ENCODE measurements at regions not wholly inside any gene's neighbourhood (a gene's known extent, or its start where the extent isn't known, plus 50 kb on each side); places are given as distances from the start of the nearest gene placed in this dataset.

DNA sequence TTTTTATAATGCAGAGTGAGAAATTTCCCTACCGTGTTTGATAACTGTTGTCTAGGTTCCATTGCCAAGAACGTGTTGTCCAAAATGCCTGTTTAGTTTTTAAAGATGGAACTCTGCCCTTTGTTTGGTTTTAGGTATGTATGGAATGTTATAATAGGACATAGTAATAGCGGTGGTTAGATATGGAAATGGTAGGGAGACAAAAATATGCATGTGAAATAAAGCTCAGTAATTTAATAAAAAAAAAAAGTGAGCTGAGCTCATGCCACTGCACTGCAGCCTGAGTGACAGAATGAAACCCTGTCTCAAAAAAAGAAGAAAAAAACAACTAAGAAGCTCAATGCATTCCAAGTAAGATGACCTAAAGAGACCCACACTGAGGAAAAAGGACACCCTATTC is 72.9 kb downstream of the ZNF783 start (continued):
- TF ChIP-seq ZNF557 (CRISPR knock-in tag; IDR thresholded peaks at IDR 0.05): no peak
- TF ChIP-seq TEF (CRISPR knock-in tag; IDR thresholded peaks at IDR 0.05): no peak
- no peak for TF ChIP-seq SSRP1 (CRISPR knock-in tag; IDR thresholded peaks at IDR 0.05)
- TF ChIP-seq, protein P1, sequence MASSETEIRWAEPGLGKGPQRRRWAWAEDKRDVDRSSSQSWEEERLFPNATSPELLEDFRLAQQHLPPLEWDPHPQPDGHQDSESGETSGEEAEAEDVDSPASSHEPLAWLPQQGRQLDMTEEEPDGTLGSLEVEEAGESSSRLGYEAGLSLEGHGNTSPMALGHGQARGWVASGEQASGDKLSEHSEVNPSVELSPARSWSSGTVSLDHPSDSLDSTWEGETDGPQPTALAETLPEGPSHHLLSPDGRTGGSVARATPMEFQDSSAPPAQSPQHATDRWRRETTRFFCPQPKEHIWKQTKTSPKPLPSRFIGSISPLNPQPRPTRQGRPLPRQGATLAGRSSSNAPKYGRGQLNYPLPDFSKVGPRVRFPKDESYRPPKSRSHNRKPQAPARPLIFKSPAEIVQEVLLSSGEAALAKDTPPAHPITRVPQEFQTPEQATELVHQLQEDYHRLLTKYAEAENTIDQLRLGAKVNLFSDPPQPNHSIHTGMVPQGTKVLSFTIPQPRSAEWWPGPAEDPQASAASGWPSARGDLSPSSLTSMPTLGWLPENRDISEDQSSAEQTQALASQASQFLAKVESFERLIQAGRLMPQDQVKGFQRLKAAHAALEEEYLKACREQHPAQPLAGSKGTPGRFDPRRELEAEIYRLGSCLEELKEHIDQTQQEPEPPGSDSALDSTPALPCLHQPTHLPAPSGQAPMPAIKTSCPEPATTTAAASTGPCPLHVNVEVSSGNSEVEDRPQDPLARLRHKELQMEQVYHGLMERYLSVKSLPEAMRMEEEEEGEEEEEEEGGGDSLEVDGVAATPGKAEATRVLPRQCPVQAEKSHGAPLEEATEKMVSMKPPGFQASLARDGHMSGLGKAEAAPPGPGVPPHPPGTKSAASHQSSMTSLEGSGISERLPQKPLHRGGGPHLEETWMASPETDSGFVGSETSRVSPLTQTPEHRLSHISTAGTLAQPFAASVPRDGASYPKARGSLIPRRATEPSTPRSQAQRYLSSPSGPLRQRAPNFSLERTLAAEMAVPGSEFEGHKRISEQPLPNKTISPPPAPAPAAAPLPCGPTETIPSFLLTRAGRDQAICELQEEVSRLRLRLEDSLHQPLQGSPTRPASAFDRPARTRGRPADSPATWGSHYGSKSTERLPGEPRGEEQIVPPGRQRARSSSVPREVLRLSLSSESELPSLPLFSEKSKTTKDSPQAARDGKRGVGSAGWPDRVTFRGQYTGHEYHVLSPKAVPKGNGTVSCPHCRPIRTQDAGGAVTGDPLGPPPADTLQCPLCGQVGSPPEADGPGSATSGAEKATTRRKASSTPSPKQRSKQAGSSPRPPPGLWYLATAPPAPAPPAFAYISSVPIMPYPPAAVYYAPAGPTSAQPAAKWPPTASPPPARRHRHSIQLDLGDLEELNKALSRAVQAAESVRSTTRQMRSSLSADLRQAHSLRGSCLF (CRISPR knock-in tag; IDR thresholded peaks at IDR 0.05; ENCODE audit: borderline replicate concordance): no peak
- no peak for TF ChIP-seq HNRNPH1 (optimal IDR thresholded peaks at IDR 0.05; ENCODE audit: low read depth, low read length)
- TF ChIP-seq ZNF572 (CRISPR knock-in tag; IDR thresholded peaks at IDR 0.05): no peak
- no peak for TF ChIP-seq ZC3H4 (CRISPR knock-in tag; IDR thresholded peaks at IDR 0.05; ENCODE audit: borderline replicate concordance)
- no peak for TF ChIP-seq SAFB2 (CRISPR knock-in tag; IDR thresholded peaks at IDR 0.05; ENCODE audit: borderline replicate concordance, low read depth)
- TF ChIP-seq HOXA3 (CRISPR knock-in tag; IDR thresholded peaks at IDR 0.05): no peak
- TF ChIP-seq ATF2 (CRISPR knock-in tag; IDR thresholded peaks at IDR 0.05): no peak

Measured in HepG2 (cell line).